ENCODE measurements at regions not wholly inside any gene's neighbourhood (a gene's known extent, or its start where the extent isn't known, plus 50 kb on each side); places are given as distances from the start of the nearest gene placed in this dataset.

DNA sequence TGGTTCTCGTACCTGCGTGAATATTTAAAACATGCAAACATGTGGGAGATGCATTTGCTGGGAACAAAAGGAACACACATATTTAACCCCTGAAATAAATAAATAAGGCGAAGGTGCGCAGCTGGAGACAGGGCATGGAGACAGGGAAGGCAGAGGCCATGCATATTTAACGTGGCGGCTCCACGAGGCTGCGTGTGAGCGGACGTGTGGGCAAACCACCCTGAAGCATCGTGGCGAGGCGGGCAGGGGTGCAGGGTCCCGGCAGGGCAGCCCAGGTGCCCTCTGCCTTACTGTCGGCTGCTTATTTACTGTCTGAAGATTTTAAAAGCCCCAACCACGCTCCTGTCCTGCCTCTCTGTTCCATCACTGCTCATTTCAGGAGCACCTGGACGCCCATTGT, 104.0 kb upstream of the ACTRT2 start:
- TF ChIP-seq, protein P1, sequence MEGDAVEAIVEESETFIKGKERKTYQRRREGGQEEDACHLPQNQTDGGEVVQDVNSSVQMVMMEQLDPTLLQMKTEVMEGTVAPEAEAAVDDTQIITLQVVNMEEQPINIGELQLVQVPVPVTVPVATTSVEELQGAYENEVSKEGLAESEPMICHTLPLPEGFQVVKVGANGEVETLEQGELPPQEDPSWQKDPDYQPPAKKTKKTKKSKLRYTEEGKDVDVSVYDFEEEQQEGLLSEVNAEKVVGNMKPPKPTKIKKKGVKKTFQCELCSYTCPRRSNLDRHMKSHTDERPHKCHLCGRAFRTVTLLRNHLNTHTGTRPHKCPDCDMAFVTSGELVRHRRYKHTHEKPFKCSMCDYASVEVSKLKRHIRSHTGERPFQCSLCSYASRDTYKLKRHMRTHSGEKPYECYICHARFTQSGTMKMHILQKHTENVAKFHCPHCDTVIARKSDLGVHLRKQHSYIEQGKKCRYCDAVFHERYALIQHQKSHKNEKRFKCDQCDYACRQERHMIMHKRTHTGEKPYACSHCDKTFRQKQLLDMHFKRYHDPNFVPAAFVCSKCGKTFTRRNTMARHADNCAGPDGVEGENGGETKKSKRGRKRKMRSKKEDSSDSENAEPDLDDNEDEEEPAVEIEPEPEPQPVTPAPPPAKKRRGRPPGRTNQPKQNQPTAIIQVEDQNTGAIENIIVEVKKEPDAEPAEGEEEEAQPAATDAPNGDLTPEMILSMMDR (conservative IDR thresholded peaks at IDR 0.05; ENCODE audit: low read depth, low read length) = no peak
- no peak for TF ChIP-seq EZH2 (IDR thresholded peaks at IDR 0.05; ENCODE audit: borderline replicate concordance, low read depth, low read length, poor library complexity, severe bottlenecking)
